Prostate gland (tissue), 2 donors: ENCODE measurements at regions not wholly inside any gene's neighbourhood (a gene's known extent, or its start where the extent isn't known, plus 50 kb on each side); places are given as distances from the start of the nearest gene placed in this dataset.

Experiments
- DNase-seq: peaks from one replicate; pipeline ENCODE4 v3.0.0-alpha.2; 2019; ENCODE audit warnings: low spot score
- H3K27ac ChIP-seq, 2 donors: fragments of 200-600 bp; sonication (generic); 2 replicates each; pipeline ENCODE4 v1.5.1; 2017 to 2019
- H3K27me3 ChIP-seq: fragments of 200-600 bp; sonication (generic); replicated peaks from 2 replicates; pipeline ENCODE4 v1.5.1; 2019; ENCODE audit not compliant: insufficient read depth
- H3K36me3 ChIP-seq, 2 donors: fragments of 200-600 bp; sonication (generic); 1 replicate in 1 of 2; 2 replicates in 1 of 2; pipeline versions ENCODE4 v1.5.1 to v1.8.1; 2017 to 2019
- H3K4me1 ChIP-seq: fragments of 200-600 bp; sonication (generic); replicated peaks from 2 replicates; pipeline ENCODE4 v1.5.1; 2019
- H3K4me3 ChIP-seq, 2 donors: fragments of 200-600 bp; sonication (generic); 2 replicates each; pipeline ENCODE4 v1.5.1; 2017 to 2019
- H3K9me3 ChIP-seq: fragments of 200-600 bp; sonication (generic); 2 replicates; pipeline ENCODE4 v1.5.1; 2017
- POLR2A ChIP-seq: fragments of 450-650 bp; IDR thresholded peaks from one replicate; pipeline ENCODE4 v1.6.1; 2016; ENCODE audit warnings: antibody characterized with exemption, mild to moderate bottlenecking
- POLR2AphosphoS5 ChIP-seq: sonication (generic); formaldehyde crosslinking; IDR thresholded peaks from one replicate; pipeline ENCODE4 v1.6.1; 2017; ENCODE audit warnings: antibody characterized with exemption
- WGBS: methylation state at CpG from one replicate; pipeline ENCODE4 v1.1.5; 2018; 5-methylcytosine and 5-hydroxymethylcytosine counted together
- intact Hi-C: fragments of 100-400 bp; cut with DNase I; formaldehyde crosslinking; loops from one replicate; pipeline ENCODE4 v1.14.2; 2022
- TF ChIP-seq, protein P1 (sequence below), 4 experiments: fragments of 200-600 bp in 2 of 4; fragments of 450-650 bp in 2 of 4; sonication (generic) in 2 of 4; IDR thresholded peaks; 1 replicate in 3 of 4; 2 replicates in 1 of 4; pipeline ENCODE4 v1.5.1; 2016 to 2019; ENCODE audit warnings: antibody characterized with exemption in 4 of 4, mild to moderate bottlenecking in 2 of 4, moderate library complexity in 2 of 4

DNA sequence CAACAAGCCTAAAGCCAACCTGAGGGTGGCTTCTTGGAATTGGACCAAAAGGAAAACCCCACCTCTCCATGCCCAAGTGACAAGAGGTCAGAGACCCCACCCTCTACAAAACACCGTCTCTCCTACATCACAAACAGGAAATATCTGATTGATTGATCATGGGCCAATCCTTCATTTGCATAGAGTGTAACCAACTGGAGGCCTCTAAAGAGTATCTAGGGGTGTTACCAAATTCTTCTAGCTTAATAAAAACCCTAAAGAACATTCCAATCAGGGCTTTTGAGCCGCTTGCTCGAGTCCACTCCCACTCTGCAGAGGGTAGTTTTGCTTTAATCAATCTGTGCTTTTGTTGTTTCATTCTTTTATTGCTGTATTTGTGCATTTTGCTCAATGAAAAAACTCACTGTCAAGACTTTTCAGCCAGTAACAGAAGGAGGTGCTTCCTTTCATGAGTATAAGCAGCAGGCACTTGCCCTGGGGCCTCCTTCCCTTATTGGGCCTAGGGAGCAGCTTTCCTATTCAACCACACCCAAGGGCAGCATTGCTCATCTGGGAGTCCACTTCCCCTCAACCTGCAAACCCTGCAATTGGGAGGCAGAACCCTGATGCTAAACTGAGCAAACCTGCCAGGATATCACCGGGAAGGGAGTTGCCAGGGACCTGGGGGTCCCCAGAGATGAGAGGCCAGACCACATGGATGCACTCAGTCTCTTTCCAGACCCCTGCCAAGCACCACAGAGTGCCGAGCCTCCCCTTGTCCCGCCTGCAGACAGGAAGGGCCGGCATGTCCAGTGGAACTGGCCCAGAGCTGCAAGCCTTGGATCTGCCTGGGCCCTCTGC lies 154.3 kb upstream of the VSTM2B start:
- Histone ChIP-seq H3K4me1 (no peaks in the 10 kb centered on the region), H3K36me3 (no peaks in the 10 kb centered on the region), H3K4me3 (no peak overlapping the region), H3K27ac (no peak overlapping the region), H3K27me3 (no peaks in the 10 kb centered on the region), H3K9me3 (no peaks in the 10 kb centered on the region)
- intact Hi-C loops, result no loop called here
- DNase-seq, result no peak
- TF ChIP-seq POLR2AphosphoS5, result no peak
- no peak for TF ChIP-seq POLR2A
- TF ChIP-seq, protein P1, sequence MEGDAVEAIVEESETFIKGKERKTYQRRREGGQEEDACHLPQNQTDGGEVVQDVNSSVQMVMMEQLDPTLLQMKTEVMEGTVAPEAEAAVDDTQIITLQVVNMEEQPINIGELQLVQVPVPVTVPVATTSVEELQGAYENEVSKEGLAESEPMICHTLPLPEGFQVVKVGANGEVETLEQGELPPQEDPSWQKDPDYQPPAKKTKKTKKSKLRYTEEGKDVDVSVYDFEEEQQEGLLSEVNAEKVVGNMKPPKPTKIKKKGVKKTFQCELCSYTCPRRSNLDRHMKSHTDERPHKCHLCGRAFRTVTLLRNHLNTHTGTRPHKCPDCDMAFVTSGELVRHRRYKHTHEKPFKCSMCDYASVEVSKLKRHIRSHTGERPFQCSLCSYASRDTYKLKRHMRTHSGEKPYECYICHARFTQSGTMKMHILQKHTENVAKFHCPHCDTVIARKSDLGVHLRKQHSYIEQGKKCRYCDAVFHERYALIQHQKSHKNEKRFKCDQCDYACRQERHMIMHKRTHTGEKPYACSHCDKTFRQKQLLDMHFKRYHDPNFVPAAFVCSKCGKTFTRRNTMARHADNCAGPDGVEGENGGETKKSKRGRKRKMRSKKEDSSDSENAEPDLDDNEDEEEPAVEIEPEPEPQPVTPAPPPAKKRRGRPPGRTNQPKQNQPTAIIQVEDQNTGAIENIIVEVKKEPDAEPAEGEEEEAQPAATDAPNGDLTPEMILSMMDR (IDR thresholded peaks at IDR 0.05), result no peak
- WGBS, result 50% methylated on average over 6 of the region's 7 CpGs

DNA sequence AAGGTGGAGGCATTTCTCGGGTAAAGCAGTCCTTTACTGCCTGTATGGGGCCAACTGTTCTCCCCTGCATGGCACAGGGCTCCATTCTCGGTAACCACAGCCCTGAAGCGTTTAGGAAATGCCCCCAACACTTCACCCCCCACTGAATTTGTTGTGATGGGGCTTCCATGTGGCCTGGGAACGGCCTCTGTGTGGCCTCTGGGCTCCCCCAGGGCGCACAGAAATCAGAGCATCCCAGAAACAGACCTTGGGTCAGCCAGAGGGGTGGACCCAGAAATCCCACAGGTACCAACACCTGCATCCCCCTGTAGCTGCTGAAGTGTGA lies 153.7 kb upstream of the VSTM2B start:
- DNase-seq, result peak; percentile 2
- Histone ChIP-seq H3K4me3 (no peak overlapping the region), H3K4me1 (no peaks in the 10 kb centered on the region), H3K27me3 (no peaks in the 10 kb centered on the region), H3K36me3 (no peaks in the 10 kb centered on the region), H3K9me3 (no peaks in the 10 kb centered on the region), H3K27ac (no peak overlapping the region)
- TF ChIP-seq, protein P1 (IDR thresholded peaks at IDR 0.05), result no peak
- TF ChIP-seq POLR2A, result no peak
- no peak for TF ChIP-seq POLR2AphosphoS5
- intact Hi-C loops, result no loop called here
- 58% methylated on average over 3 of the region's 5 CpGs for WGBS

DNA sequence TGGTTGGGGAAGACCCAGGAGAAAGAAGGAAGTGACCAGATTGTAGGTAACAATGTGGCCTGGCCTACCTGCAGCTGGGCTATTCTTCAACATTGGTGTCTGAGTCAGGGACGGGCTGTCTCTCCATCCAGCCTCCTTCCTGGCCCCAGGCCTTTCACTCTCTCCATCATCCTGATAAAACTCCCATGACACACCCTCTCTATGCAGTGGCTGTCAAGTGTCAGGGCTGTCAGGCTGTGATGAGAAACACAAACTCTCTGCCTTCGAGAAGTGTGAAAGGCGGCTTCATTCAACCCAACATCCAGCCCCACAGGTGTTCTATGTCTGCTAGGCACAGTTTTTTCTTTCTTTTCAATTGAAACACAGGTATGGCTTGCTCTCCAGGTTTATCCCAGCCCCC lies 153.3 kb upstream of the VSTM2B start:
- Histone ChIP-seq H3K4me1 (no peaks in the 10 kb centered on the region), H3K27me3 (no peaks in the 10 kb centered on the region), H3K9me3 (no peaks in the 10 kb centered on the region), H3K36me3 (no peaks in the 10 kb centered on the region), H3K27ac (no peak overlapping the region), H3K4me3 (no peak overlapping the region)
- 93% methylated on average over 3 of the region's 3 CpGs for WGBS
- peak; percentile 2 for DNase-seq
- TF ChIP-seq, protein P1 (IDR thresholded peaks at IDR 0.05), result no peak
- TF ChIP-seq POLR2AphosphoS5 (no peak), POLR2A (no peak)
- intact Hi-C loops, result no loop called here

DNA sequence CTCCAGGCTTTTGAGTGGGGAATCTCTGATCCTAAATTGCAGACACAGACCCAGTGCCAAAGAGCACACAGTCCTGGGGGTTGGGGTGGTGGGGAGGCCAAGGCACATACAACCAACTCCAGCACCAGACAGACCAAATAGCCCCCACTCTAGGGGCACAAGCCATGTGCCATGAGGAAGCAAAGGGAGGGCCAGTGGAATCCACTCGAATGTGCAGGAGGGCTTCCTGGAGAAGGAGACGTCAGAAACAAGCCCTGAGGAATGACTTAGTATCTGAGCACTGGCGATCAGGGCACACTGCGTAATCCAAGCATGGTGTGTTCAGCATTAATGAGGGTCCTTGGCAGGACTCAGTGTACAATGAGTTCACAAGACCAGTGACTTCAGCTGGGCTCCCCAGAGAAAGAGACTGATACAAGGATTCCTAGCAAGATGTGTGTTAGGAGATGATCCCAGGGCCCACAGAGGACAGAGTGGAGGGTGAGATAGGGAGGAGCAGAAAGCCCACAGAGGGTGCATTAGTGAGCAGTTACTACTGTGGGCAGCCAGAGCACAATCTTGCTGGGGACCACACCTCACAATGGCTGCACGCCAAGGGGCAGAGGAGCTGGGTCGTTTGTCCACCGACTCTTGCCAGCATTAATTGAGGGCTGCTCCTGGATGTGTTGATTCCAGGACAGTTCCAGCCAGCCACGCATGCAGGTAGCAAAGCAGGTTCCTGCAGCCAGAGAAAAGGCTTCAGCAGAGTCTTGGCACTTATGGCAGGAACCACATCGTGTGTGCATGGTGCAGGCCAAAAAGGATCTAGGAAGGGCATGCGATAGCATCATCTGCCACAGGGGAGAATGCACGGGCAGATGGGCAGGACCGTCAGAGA lies 152.6 kb upstream of the VSTM2B start:
- 66% methylated on average over 12 of the region's 12 CpGs for WGBS
- peak; percentile 2 for DNase-seq
- Histone ChIP-seq H3K4me1 (no peaks in the 10 kb centered on the region), H3K27me3 (no peaks in the 10 kb centered on the region), H3K36me3 (no peaks in the 10 kb centered on the region), H3K4me3 (no peak overlapping the region), H3K27ac (no peak overlapping the region), H3K9me3 (no peaks in the 10 kb centered on the region)
- TF ChIP-seq POLR2AphosphoS5 (no peak), POLR2A (no peak)
- TF ChIP-seq, protein P1 (IDR thresholded peaks at IDR 0.05), result no peak
- intact Hi-C loops, result no loop called here
